HepG2 (cell line): ENCODE measurements at regions not wholly inside any gene's neighbourhood (a gene's known extent, or its start where the extent isn't known, plus 50 kb on each side); places are given as distances from the start of the nearest gene placed in this dataset.

ENCODE experiments used
- ADNP ChIP-seq: sonication (generic); formaldehyde crosslinking; IDR thresholded peaks from 2 replicates; pipeline ENCODE4 v1.4.0; 2020; ENCODE audit warnings: missing genetic modification reagents
- CEBPB ChIP-seq: IDR thresholded peaks from 2 replicates; pipeline ENCODE4 v1.6.1; 2011; ENCODE audit warnings: low read depth, low read length, improper control_type of control experiment, borderline replicate concordance
- E2F5 ChIP-seq: sonication (generic); formaldehyde crosslinking; conservative IDR thresholded peaks from 2 replicates; pipeline ENCODE4 v1.4.0; 2020; ENCODE audit warnings: missing genetic modification reagents
- EZH2 ChIP-seq: conservative IDR thresholded peaks from 2 replicates; pipeline ENCODE4 v1.6.1; 2012; ENCODE audit warnings: mild to moderate bottlenecking, low read depth, low read length, moderate library complexity
- HNF1B ChIP-seq: sonication (generic); formaldehyde crosslinking; IDR thresholded peaks from 2 replicates; pipeline ENCODE4 v1.5.1; 2020; ENCODE audit warnings: mild to moderate bottlenecking, moderate library complexity, missing genetic modification reagents
- IRF2 ChIP-seq: IDR thresholded peaks from 2 replicates; pipeline ENCODE4 v1.6.1; 2018; ENCODE audit warnings: missing genetic modification reagents, missing compliant biosample characterization
- KDM2A ChIP-seq: sonication (generic); formaldehyde crosslinking; IDR thresholded peaks from 2 replicates; pipeline ENCODE4 v1.4.0; 2020; ENCODE audit warnings: low read depth, missing genetic modification reagents, borderline replicate concordance
- PITX1 ChIP-seq: sonication (generic); formaldehyde crosslinking; IDR thresholded peaks from 2 replicates; pipeline ENCODE4 v1.5.1; 2020; ENCODE audit warnings: mild to moderate bottlenecking, missing genetic modification reagents
- PRDM4 ChIP-seq: sonication (generic); formaldehyde crosslinking; IDR thresholded peaks from 2 replicates; pipeline ENCODE4 v1.9.0; 2021; ENCODE audit warnings: missing genetic modification reagents, borderline replicate concordance
- SUZ12 ChIP-seq: fragments of 150-350 bp; IDR thresholded peaks from 2 replicates; pipeline ENCODE4 v1.6.1; 2014; ENCODE audit warnings: low read depth, low read length
- TBX2 ChIP-seq: sonication (generic); formaldehyde crosslinking; IDR thresholded peaks from 2 replicates; pipeline ENCODE4 v1.5.0; 2020; ENCODE audit warnings: missing genetic modification reagents, mild to moderate bottlenecking, borderline replicate concordance
- TRIM24 ChIP-seq: sonication (generic); formaldehyde crosslinking; IDR thresholded peaks from 2 replicates; pipeline ENCODE4 v1.8.0; 2022; ENCODE audit warnings: mild to moderate bottlenecking, missing genetic modification reagents
- WIZ ChIP-seq: sonication (generic); formaldehyde crosslinking; IDR thresholded peaks from 2 replicates; pipeline ENCODE4 v1.5.1; 2020; ENCODE audit warnings: mild to moderate bottlenecking, missing genetic modification reagents
- ZNF143 ChIP-seq: sonication (generic); formaldehyde crosslinking; IDR thresholded peaks from 2 replicates; pipeline ENCODE4 v1.4.0; 2020; ENCODE audit warnings: missing genetic modification reagents
- ZNF205 ChIP-seq: IDR thresholded peaks from 2 replicates; pipeline ENCODE4 v1.6.1; 2018; ENCODE audit warnings: missing biosample characterization, missing genetic modification reagents
- ZNF441 ChIP-seq: sonication (generic); formaldehyde crosslinking; IDR thresholded peaks from 2 replicates; pipeline ENCODE4 v1.7.0; 2021; ENCODE audit warnings: missing genetic modification reagents, borderline replicate concordance
- ZNF576 ChIP-seq: sonication (generic); formaldehyde crosslinking; IDR thresholded peaks from 2 replicates; pipeline ENCODE4 v1.4.0; 2020; ENCODE audit warnings: mild to moderate bottlenecking, missing genetic modification reagents
- ZNF775 ChIP-seq: sonication (generic); formaldehyde crosslinking; IDR thresholded peaks from 2 replicates; pipeline ENCODE4 v1.4.0; 2020; ENCODE audit warnings: missing genetic modification reagents, mild to moderate bottlenecking, moderate library complexity, borderline replicate concordance
- ZNF850 ChIP-seq: sonication (generic); formaldehyde crosslinking; conservative IDR thresholded peaks from 2 replicates; pipeline ENCODE4 v1.9.0; 2021; ENCODE audit warnings: mild to moderate bottlenecking, missing genetic modification reagents
- ZZZ3 ChIP-seq: sonication (generic); formaldehyde crosslinking; IDR thresholded peaks from 2 replicates; pipeline ENCODE4 v1.4.0; 2020; ENCODE audit warnings: missing genetic modification reagents, mild to moderate bottlenecking, borderline replicate concordance
- TF ChIP-seq, protein P1 (sequence below): sonication (generic); formaldehyde crosslinking; IDR thresholded peaks from 2 replicates; pipeline ENCODE4 v1.4.0; 2020; ENCODE audit warnings: mild to moderate bottlenecking, low read depth, missing genetic modification reagents

GRCh38 chr2:200221055-200221955 is 85.2 kb upstream of the SPATS2L start (continued):
- TF ChIP-seq IRF2, result peak; percentile 95
- TF ChIP-seq HNF1B (CRISPR knock-in tag), result peak; percentile 98
- no peak for TF ChIP-seq ADNP
- TF ChIP-seq PITX1, result peak; percentile 76
- no peak for TF ChIP-seq CEBPB
- no peak for TF ChIP-seq PRDM4 (CRISPR knock-in tag)
- TF ChIP-seq ZNF143 (CRISPR knock-in tag), result no peak
- no peak for TF ChIP-seq SUZ12
- TF ChIP-seq TBX2 (CRISPR knock-in tag), result peak; percentile 81; the same call in 1 of the 2 replicates
- TF ChIP-seq ZNF441 (CRISPR knock-in tag), result no peak
- TF ChIP-seq ZNF775, result peak; percentile 92
- TF ChIP-seq TRIM24 (CRISPR knock-in tag), result no peak
- TF ChIP-seq, protein P1, sequence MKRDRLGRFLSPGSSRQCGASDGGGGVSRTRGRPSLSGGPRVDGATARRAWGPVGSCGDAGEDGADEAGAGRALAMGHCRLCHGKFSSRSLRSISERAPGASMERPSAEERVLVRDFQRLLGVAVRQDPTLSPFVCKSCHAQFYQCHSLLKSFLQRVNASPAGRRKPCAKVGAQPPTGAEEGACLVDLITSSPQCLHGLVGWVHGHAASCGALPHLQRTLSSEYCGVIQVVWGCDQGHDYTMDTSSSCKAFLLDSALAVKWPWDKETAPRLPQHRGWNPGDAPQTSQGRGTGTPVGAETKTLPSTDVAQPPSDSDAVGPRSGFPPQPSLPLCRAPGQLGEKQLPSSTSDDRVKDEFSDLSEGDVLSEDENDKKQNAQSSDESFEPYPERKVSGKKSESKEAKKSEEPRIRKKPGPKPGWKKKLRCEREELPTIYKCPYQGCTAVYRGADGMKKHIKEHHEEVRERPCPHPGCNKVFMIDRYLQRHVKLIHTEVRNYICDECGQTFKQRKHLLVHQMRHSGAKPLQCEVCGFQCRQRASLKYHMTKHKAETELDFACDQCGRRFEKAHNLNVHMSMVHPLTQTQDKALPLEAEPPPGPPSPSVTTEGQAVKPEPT, result peak; percentile 43; the same call in 1 of the 2 replicates
- no peak for TF ChIP-seq EZH2
- TF ChIP-seq E2F5 (CRISPR knock-in tag), result no peak
- no peak for TF ChIP-seq ZNF576 (CRISPR knock-in tag)
- TF ChIP-seq WIZ, result no peak; the same call in 1 of the 2 replicates
- TF ChIP-seq ZNF205 (CRISPR knock-in tag), result peak; percentile 35; the same call in 1 of the 2 replicates
- no peak for TF ChIP-seq ZZZ3 (CRISPR knock-in tag)
- no peak for TF ChIP-seq KDM2A (CRISPR knock-in tag)
- no peak for TF ChIP-seq ZNF850 (CRISPR knock-in tag)
